Right cardiac atrium (tissue), 5 donors: ENCODE measurements at regions not wholly inside any gene's neighbourhood (a gene's known extent, or its start where the extent isn't known, plus 50 kb on each side); places are given as distances from the start of the nearest gene placed in this dataset.

ENCODE experiments used
- ATAC-seq, 2 donors: fragments of 200-7000 bp; cut with Tn5 transposase; one replicate each; pipeline versions ENCODE4 v1.8.0 to v1.9.1; 2020; ENCODE audit warnings: moderate library complexity in 2 of 2, mild to moderate bottlenecking in 1 of 2
- DNase-seq, 3 donors: peaks; one replicate each; pipeline ENCODE4 v3.0.0-alpha.2; 2020
- H3K27ac ChIP-seq: one replicate; pipeline ENCODE4 v1.5.1; 2013; ENCODE audit warnings: mild to moderate bottlenecking, low read length, control low read depth, moderate library complexity
- H3K27me3 ChIP-seq: one replicate; pipeline ENCODE4 v1.6.1; 2013; ENCODE audit not compliant: control insufficient read depth, insufficient read depth
- H3K4me1 ChIP-seq: one replicate; pipeline ENCODE4 v1.6.1; 2013; ENCODE audit warnings: low read length; ENCODE audit not compliant: control insufficient read depth, insufficient read depth
- H3K4me3 ChIP-seq: one replicate; pipeline ENCODE4 v1.5.1; 2013; ENCODE audit warnings: low read length, control low read depth
- H3K9me3 ChIP-seq: one replicate; pipeline ENCODE4 v1.6.1; 2013; ENCODE audit warnings: low read length; ENCODE audit not compliant: control insufficient read depth
- WGBS: extraction: QIAGEN DNeasy Blood & Tissue Kit; methylation state at CpG from one replicate; pipeline ENCODE4 v1.1.7; 2013; 5-methylcytosine and 5-hydroxymethylcytosine counted together
- intact Hi-C, 4 donors: fragments of 100-400 bp; cut with DNase I; formaldehyde crosslinking; loops; one replicate each; pipeline versions ENCODE4 v1.11.0 to v1.14.0; 2022 to 2023
- donor health status: healthy with polysubstance abuse.
- donor health status: DM: no; HTN: yes; CAD: no.
- donor health status: DM: no; HTN: no; CAD: no.
- donor health status: DM: no; HTN: yes; CAD: no; lungs with severe emphysema.
- donor health status: DM: yes; HTN: yes; CAD: no.

- DNase-seq (no peak), ATAC-seq (no peak)
- no peaks in the 10 kb centered on the region for H3K27me3 ChIP-seq
- intact Hi-C loops: no loop called here
- no peak overlapping the region for H3K4me3 ChIP-seq
- WGBS: 57% methylated on average over 13 of the region's 13 CpGs
- no peak overlapping the region for H3K27ac ChIP-seq
- no peaks in the 10 kb centered on the region for H3K9me3 ChIP-seq
- no peaks in the 10 kb centered on the region for H3K4me1 ChIP-seq
These were observed 385.2 kb upstream of the ZFHX3 start for GRCh38 chr16:73432850-73433730.

GRCh38 chr16:73430138-73430537 lies 382.2 kb upstream of the ZFHX3 start:
- no peak overlapping the region for H3K27ac ChIP-seq
- H3K9me3 ChIP-seq: no peaks in the 10 kb centered on the region
- DNase-seq (no peak), ATAC-seq (no peak)
- no peaks in the 10 kb centered on the region for H3K27me3 ChIP-seq
- H3K4me1 ChIP-seq: no peaks in the 10 kb centered on the region
- intact Hi-C loops: no loop called here
- WGBS: 78% methylated on average over 3 of the region's 3 CpGs
- no peak overlapping the region for H3K4me3 ChIP-seq

GRCh38 chr16:73428121-73428520 lies 380.2 kb upstream of the ZFHX3 start:
- Histone ChIP-seq H3K27me3 (no peaks in the 10 kb centered on the region), H3K27ac (no peak overlapping the region), H3K4me1 (no peaks in the 10 kb centered on the region), H3K9me3 (no peaks in the 10 kb centered on the region), H3K4me3 (no peak overlapping the region)
- intact Hi-C loops: no loop called here
- DNase-seq (no peak), ATAC-seq (no peak)
- WGBS: 82% methylated on average over 10 of the region's 10 CpGs

GRCh38 chr16:73427164-73427563 lies 379.2 kb upstream of the ZFHX3 start:
- no peak overlapping the region for H3K27ac ChIP-seq
- no peaks in the 10 kb centered on the region for H3K27me3 ChIP-seq
- intact Hi-C loops: no loop called here
- H3K4me3 ChIP-seq: no peak overlapping the region
- WGBS: 75% methylated on average over 3 of the region's 3 CpGs
- no peaks in the 10 kb centered on the region for H3K4me1 ChIP-seq
- ATAC-seq: no peak
- DNase-seq: no peak
- H3K9me3 ChIP-seq: no peaks in the 10 kb centered on the region

- ATAC-seq: no peak
- Histone ChIP-seq H3K4me3 (no peak overlapping the region), H3K27ac (no peak overlapping the region), H3K4me1 (no peaks in the 10 kb centered on the region), H3K27me3 (no peaks in the 10 kb centered on the region), H3K9me3 (no peaks in the 10 kb centered on the region)
- DNase-seq: no peak
- intact Hi-C loops: no loop called here
- 69% methylated on average over 7 of the region's 7 CpGs for WGBS
These were observed 378.7 kb upstream of the ZFHX3 start for GRCh38 chr16:73426433-73427160.

GRCh38 chr16:73420676-73421075 lies 372.7 kb upstream of the ZFHX3 start:
- ATAC-seq: no peak
- WGBS: 62% methylated on average over 7 of the region's 7 CpGs

GRCh38 chr16:73420244-73420643 lies 372.3 kb upstream of the ZFHX3 start:
- WGBS: 70% methylated on average over 8 of the region's 8 CpGs

More at GRCh38 chr16:73420676-73421075, 372.7 kb upstream of the ZFHX3 start:
- Histone ChIP-seq H3K4me1 (no peaks in the 10 kb centered on the region), H3K9me3 (no peaks in the 10 kb centered on the region), H3K27me3 (no peaks in the 10 kb centered on the region), H3K27ac (no peak overlapping the region), H3K4me3 (no peak overlapping the region)
- no peak for DNase-seq
- intact Hi-C loops: no loop called here

GRCh38 chr16:73418691-73419090 lies 370.8 kb upstream of the ZFHX3 start:
- DNase-seq (no peak), ATAC-seq (no peak)
- Histone ChIP-seq H3K9me3 (no peaks in the 10 kb centered on the region), H3K27ac (no peak overlapping the region), H3K4me3 (no peak overlapping the region), H3K27me3 (no peaks in the 10 kb centered on the region), H3K4me1 (no peaks in the 10 kb centered on the region)
- intact Hi-C loops: no loop called here
- 52% methylated on average over 6 of the region's 6 CpGs for WGBS

More at GRCh38 chr16:73420244-73420643, 372.3 kb upstream of the ZFHX3 start:
- Histone ChIP-seq H3K4me1 (no peaks in the 10 kb centered on the region), H3K27ac (no peak overlapping the region), H3K4me3 (no peak overlapping the region), H3K9me3 (no peaks in the 10 kb centered on the region), H3K27me3 (no peaks in the 10 kb centered on the region)
- intact Hi-C loops: no loop called here
- ATAC-seq (no peak), DNase-seq (no peak)

GRCh38 chr16:73418051-73418450 lies 370.1 kb upstream of the ZFHX3 start:
- no peaks in the 10 kb centered on the region for H3K4me1 ChIP-seq
- H3K27me3 ChIP-seq: no peaks in the 10 kb centered on the region
- ATAC-seq (no peak), DNase-seq (no peak)
- no peaks in the 10 kb centered on the region for H3K9me3 ChIP-seq
- H3K27ac ChIP-seq: no peak overlapping the region
- intact Hi-C loops: no loop called here
- H3K4me3 ChIP-seq: no peak overlapping the region
- WGBS: 76% methylated on average over 8 of the region's 8 CpGs

- 33% methylated on average over 1 of the region's 1 CpG for WGBS
- H3K27ac ChIP-seq: no peak overlapping the region
- no peaks in the 10 kb centered on the region for H3K9me3 ChIP-seq
- H3K4me1 ChIP-seq: no peaks in the 10 kb centered on the region
- no peaks in the 10 kb centered on the region for H3K27me3 ChIP-seq
- H3K4me3 ChIP-seq: no peak overlapping the region
- DNase-seq (no peak), ATAC-seq (no peak)
- intact Hi-C loops: no loop called here
These were observed 367.4 kb upstream of the ZFHX3 start for GRCh38 chr16:73415286-73415685.

GRCh38 chr16:73414638-73415037 lies 366.7 kb upstream of the ZFHX3 start:
- Histone ChIP-seq H3K4me1 (no peaks in the 10 kb centered on the region), H3K27me3 (no peaks in the 10 kb centered on the region), H3K9me3 (no peaks in the 10 kb centered on the region), H3K4me3 (no peak overlapping the region), H3K27ac (no peak overlapping the region)
- intact Hi-C loops: no loop called here
- WGBS: 76% methylated on average over 5 of the region's 5 CpGs
- DNase-seq (no peak), ATAC-seq (no peak)
